NCI-H128 (cell line): ENCODE measurements at regions not wholly inside any gene's neighbourhood (a gene's known extent, or its start where the extent isn't known, plus 50 kb on each side); places are given as distances from the start of the nearest gene placed in this dataset.

Source experiments
- DNase-seq: peaks from one replicate; lab custom pipeline; 2025; ENCODE audit not compliant: unreplicated experiment; lab: John Stamatoyannopoulos, UW

DNA sequence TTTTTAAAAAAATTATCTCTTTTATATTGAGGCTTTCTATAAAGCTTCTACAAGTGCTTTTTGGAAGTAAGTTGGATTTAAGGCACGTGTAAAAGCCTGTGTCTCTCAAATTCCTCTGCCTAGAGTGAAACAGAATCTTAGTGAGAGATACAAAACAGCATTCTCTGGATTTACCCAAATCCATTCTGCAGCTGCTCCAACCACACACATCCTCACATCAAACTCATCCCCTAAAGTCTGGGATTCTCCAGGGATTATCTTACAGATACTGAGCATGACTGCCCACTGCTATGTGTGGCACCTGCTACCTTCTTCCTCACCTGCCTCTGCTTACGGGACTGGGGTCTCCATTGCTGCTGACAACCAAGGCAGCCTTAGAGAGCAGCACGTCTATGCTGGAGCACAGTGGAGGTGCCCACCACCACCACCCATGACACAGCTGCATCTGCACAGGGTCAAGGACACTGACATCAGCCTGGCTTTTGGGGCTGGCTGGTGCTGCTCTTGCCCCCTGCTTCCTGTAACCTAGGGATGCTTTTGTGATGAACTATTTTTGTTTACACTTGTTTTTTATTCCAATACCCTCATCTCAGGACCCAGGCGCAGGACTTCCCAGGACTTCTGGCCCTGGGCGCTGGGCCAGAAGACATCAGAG lies 139.2 kb upstream of the NAMPT start:
- no peak for DNase-seq

- no peak for DNase-seq
Measured at GRCh38 chr7:106423111-106423510, 138.3 kb upstream of the NAMPT start.

DNA sequence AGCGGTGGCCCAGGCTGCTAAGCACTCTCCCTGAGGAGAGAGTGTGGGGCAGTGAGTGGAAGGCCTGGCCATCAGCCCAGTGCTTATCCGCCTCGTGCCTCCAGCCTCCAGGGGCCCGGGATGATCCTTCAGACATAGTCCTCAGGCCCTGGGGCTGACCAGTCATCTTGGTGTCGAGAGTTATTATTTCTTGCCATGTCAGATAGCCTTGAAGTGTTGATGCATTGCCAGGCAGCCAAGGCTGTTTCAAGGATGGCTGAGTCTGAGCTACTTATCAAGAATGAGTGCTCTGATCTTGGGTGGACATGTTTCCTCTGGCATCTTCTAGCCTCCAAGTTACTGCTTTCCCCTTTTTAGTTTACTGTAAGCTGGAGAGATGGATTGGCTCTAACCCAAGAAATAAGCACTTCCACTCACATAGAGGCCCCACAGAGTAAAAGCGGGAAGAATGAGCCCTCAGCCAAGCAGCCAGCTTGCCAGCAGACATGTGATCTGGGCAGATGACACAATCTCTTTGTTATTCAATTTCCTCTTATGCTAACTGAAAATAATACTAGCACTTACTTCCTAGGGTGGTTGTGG lies 136.5 kb upstream of the NAMPT start:
- DNase-seq = peak; percentile 67

DNA sequence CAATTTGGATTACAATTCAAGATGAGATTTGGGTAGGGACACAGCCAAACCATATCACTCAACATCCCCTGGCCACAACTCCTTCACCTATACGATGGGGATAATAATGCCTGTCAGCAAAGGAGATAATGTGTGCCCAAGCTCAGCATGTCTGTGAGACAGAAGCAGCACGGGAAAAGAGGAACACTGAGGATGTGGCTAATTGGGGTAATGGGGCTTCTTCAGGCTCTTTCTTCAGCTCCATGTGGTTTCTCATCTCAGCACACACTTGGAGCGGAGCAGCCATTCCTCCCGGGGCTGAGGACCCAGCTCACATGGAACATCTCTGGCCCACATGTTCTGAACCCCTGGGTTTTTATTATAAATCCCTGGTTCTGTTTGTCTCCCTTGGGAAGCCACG lies 136.0 kb upstream of the NAMPT start:
- no peak for DNase-seq

- no peak for DNase-seq
Measured at GRCh38 chr7:106420210-106420609, 135.4 kb upstream of the NAMPT start.

- no peak for DNase-seq
Measured at GRCh38 chr7:106419455-106420182, 134.8 kb upstream of the NAMPT start.

DNA sequence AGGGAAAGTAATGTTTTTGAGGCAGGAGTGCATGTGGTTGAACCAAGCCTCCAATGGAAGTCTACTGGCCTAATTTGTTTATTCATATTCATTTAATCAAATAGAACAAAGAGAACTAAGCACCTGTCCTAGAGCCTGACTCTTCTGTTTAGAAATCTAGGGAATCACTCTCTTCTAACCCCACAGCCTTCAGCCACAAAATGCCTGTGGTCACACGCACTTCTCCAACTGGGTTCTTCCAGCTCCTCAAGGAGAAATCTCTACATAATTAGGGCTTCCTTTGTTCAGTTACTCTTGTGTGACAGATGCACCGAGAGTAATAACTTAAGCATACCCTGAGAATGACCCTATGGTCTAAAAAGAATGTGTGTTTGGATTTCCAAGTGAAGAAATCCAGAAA lies 133.7 kb upstream of the NAMPT start:
- DNase-seq = no peak

- DNase-seq = no peak
Measured at GRCh38 chr7:106418094-106418493, 133.3 kb upstream of the NAMPT start.

- DNase-seq = no peak
Measured at GRCh38 chr7:106417273-106417902, 132.6 kb upstream of the NAMPT start.

- DNase-seq = no peak
Measured at GRCh38 chr7:106416430-106416829, 131.6 kb upstream of the NAMPT start.

DNA sequence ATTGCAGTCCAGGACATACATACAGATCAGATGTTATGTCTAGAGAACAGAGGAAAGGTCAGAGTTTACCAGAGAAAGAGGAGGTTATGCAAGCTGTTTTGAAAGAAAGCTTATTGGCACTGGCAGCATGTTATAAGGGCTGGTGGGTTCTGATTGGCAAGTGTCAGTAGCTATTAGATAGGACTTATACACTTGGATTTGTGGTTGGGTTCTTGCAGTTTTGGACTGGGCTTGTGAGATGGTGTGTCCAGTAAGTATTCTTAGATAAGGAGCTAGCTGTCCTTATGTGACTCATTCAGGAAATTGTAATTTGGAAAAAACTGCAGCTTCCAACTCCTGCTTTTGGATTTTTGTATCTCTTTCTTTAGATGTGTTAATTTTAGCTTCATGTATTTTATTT lies 130.7 kb upstream of the NAMPT start:
- no peak for DNase-seq

DNA sequence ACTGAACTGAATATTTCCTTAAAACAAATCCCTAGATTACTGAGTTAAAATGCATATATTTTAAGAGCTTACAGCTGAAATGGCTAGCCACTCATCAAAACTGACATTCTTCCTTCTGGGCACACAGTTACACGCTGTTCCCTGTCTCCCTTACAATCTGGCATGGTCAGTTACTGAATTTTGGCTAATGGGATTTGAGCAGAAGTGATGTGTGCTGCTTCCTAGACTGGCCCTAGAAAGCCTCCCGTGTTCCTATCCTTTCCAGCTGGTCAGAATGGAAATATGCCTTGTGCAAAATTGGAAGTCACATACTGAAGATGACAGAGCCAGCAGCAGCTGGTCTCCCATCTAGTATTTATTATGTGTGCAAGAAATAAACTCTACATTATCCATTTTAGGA lies 128.7 kb upstream of the NAMPT start:
- DNase-seq = no peak

GRCh38 chr7:106405697-106406141 lies 120.9 kb upstream of the NAMPT start:
- DNase-seq = no peak

- no peak for DNase-seq
Measured at GRCh38 chr7:106402898-106403297, 118.1 kb upstream of the NAMPT start.

- DNase-seq = no peak
Measured at GRCh38 chr7:106400923-106401322, 116.1 kb upstream of the NAMPT start.

GRCh38 chr7:106398786-106399185 lies 114.0 kb upstream of the NAMPT start:
- no peak for DNase-seq

DNA sequence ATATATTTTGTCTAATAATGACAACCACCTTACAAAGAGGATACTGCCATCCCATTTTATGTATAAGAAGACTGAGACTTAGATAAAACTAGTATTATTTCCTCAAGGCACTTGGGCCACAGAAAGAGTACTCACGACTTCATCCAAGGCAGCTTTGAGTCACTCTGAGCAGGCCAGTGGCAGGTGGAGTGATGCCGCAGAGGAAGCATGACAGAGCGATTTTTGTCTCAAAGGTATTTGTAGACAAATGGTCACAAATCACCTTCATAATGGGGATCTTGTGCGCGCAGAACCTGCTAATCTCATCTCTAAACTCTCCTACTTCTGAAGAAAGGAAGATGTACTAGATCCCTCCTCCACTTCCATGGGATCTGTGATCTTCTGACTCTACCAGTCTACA lies 113.2 kb upstream of the NAMPT start:
- no peak for DNase-seq

DNA sequence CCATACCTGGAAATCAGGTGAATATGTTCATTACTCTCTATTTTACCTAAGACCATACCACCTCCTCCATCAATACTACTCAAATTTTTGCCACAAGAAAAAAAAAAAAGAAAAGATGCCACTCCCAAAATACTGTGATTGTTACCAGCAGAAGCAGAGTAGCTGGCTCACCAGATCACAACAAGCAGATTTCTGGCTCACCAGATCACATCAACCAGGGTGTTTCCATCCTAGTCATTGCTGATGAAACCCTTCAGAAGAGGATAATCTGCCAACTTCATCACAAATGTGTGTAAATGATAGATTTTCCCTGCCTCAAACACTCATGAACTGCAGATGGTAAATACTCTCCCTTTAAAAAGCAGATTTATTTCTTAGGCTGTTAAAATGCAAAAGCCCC lies 109.7 kb upstream of the NAMPT start:
- DNase-seq = no peak

GRCh38 chr7:106393564-106394251 lies 108.9 kb upstream of the NAMPT start:
- no peak for DNase-seq

DNA sequence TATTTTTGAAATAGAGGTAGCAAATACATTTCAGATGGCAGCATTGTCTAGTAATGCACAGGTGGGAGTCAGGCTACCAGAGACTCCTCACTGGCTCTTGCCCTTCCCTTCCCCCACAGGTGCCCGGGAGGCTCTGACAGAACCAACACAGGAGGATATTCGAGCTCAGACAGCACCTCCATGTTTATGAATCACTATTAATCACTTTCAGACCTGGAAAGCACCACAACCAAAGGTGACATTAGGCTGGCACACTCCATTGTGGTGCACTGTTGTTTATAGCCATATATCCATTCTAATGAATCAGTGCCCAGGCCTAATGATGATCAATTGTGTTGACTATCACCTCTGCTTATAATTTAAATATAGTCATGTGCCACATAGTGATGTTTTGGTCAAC lies 107.8 kb upstream of the NAMPT start:
- DNase-seq = no peak

- no peak for DNase-seq
Measured at GRCh38 chr7:106392144-106392543, 107.4 kb upstream of the NAMPT start.
